ENCODE measurements at regions not wholly inside any gene's neighbourhood (a gene's known extent, or its start where the extent isn't known, plus 50 kb on each side); places are given as distances from the start of the nearest gene placed in this dataset.

DNA sequence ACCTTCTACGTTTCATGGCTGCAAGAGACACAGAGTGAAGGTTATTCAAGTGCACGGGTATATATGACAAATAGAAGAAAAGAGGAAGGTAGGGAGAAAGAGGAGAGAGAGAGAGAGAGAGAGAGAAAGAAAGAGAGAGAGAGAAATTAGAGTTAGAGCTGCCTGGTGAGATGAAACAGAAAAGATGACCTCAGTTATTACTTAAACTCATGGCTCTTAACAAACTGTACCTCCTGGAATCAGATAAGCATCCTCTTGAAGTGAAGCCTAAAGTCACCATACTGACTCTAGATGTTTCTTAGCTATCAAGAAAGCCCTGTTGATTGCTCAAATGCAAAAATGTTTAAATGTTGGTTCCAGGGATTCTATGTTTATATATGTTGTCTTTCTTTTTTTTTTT lies 597.7 kb upstream of the ZP4 start:
- Histone ChIP-seq H3K4me2 (ENCODE audit: low read depth, low read length) (no peak overlapping the region), H3K27me3 (ENCODE audit: control insufficient read depth in 1 of 2, insufficient read depth in 2 of 2, low read length in 2 of 2) (no peaks in the 10 kb centered on the region), H3K4me1 (ENCODE audit: insufficient read depth, low read length) (no peaks in the 10 kb centered on the region), H3K79me2 (ENCODE audit: insufficient read depth, low read length) (no peaks in the 10 kb centered on the region), H3K27ac (ENCODE audit: extremely low read length, insufficient read depth, low read length) (no peak overlapping the region), H4K20me1 (ENCODE audit: insufficient read depth, low read length) (no peaks in the 10 kb centered on the region), H3K36me3 (replicated peaks in 1 of 2; ENCODE audit: control insufficient read depth in 1 of 2, insufficient read depth in 2 of 2, low read length in 2 of 2) (no peaks in the 10 kb centered on the region), H3K9ac (ENCODE audit: insufficient read depth, low read depth, low read length) (no peak overlapping the region), H3K4me3 (replicated peaks in 1 of 3; ENCODE audit: insufficient read depth in 1 of 3, low read depth in 2 of 3, low read length in 3 of 3) (no peak overlapping the region), H2AFZ (ENCODE audit: low read length) (no peak overlapping the region), H3K9me3 (ENCODE audit: low read length) (peaks cover 91% of the 10 kb centered on the region)
- BruUV-seq (replicated peaks), result no TSS peak
- no peak for DNase-seq (ENCODE audit: low spot score)
- TF ChIP-seq ZNF776 (CRISPR knock-in tag; IDR thresholded peaks at IDR 0.05), result no peak
- no peak for TF ChIP-seq CEBPG (CRISPR knock-in tag; IDR thresholded peaks at IDR 0.05)
- no peak for TF ChIP-seq ZFP90 (CRISPR knock-in tag; IDR thresholded peaks at IDR 0.05; ENCODE audit: borderline replicate concordance)
- no peak for TF ChIP-seq PCBP1 (IDR thresholded peaks at IDR 0.05; ENCODE audit: borderline replicate concordance, low read depth, low read length)
- no peak for TF ChIP-seq ZSCAN25 (CRISPR knock-in tag; IDR thresholded peaks at IDR 0.05)
- no peak for TF ChIP-seq ZNF737 (CRISPR knock-in tag; IDR thresholded peaks at IDR 0.05; ENCODE audit: borderline replicate concordance)
- TF ChIP-seq ZNF33B (CRISPR knock-in tag; IDR thresholded peaks at IDR 0.05), result no peak
- TF ChIP-seq NR2C2 (CRISPR knock-in tag; IDR thresholded peaks at IDR 0.05; ENCODE audit: borderline replicate concordance), result no peak
- TF ChIP-seq ZC3H4 (CRISPR knock-in tag; IDR thresholded peaks at IDR 0.05; ENCODE audit: borderline replicate concordance), result no peak
- TF ChIP-seq SSRP1 (CRISPR knock-in tag; IDR thresholded peaks at IDR 0.05), result no peak
- TF ChIP-seq, protein P1, sequence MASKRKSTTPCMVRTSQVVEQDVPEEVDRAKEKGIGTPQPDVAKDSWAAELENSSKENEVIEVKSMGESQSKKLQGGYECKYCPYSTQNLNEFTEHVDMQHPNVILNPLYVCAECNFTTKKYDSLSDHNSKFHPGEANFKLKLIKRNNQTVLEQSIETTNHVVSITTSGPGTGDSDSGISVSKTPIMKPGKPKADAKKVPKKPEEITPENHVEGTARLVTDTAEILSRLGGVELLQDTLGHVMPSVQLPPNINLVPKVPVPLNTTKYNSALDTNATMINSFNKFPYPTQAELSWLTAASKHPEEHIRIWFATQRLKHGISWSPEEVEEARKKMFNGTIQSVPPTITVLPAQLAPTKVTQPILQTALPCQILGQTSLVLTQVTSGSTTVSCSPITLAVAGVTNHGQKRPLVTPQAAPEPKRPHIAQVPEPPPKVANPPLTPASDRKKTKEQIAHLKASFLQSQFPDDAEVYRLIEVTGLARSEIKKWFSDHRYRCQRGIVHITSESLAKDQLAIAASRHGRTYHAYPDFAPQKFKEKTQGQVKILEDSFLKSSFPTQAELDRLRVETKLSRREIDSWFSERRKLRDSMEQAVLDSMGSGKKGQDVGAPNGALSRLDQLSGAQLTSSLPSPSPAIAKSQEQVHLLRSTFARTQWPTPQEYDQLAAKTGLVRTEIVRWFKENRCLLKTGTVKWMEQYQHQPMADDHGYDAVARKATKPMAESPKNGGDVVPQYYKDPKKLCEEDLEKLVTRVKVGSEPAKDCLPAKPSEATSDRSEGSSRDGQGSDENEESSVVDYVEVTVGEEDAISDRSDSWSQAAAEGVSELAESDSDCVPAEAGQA (IDR thresholded peaks at IDR 0.05; ENCODE audit: low read depth), result no peak
- TF ChIP-seq, protein P1 (CRISPR knock-in tag; IDR thresholded peaks at IDR 0.05; ENCODE audit: borderline replicate concordance), result no peak
- no peak for TF ChIP-seq HES4 (CRISPR knock-in tag; IDR thresholded peaks at IDR 0.05; ENCODE audit: borderline replicate concordance)
- TF ChIP-seq MIER2 (CRISPR knock-in tag; IDR thresholded peaks at IDR 0.05), result no peak
- TF ChIP-seq MIXL1 (CRISPR knock-in tag; IDR thresholded peaks at IDR 0.05), result no peak
- no peak for TF ChIP-seq CAMTA2 (CRISPR knock-in tag; IDR thresholded peaks at IDR 0.05; ENCODE audit: borderline replicate concordance)
- no peak for TF ChIP-seq ZMYM4 (CRISPR knock-in tag; IDR thresholded peaks at IDR 0.05)
- no peak for TF ChIP-seq HHEX (CRISPR knock-in tag; IDR thresholded peaks at IDR 0.05)
- no peak for TF ChIP-seq ELF4 (CRISPR knock-in tag; IDR thresholded peaks at IDR 0.05; ENCODE audit: borderline replicate concordance)
- TF ChIP-seq ATF6 (CRISPR knock-in tag; conservative IDR thresholded peaks at IDR 0.05), result no peak
- intact Hi-C loops (cut with micrococcal nuclease; ENCODE audit: unreplicated experiment), result no loop called here
- CTCF ChIA-PET (ENCODE audit: low intra/inter-chr PET ratio, low total read pairs), result no interaction called here
- in situ Hi-C loops (cut with HindIII; ENCODE audit: extremely low pct_ligation_motif_present, low pct_unique_long_range_greater_than_20kb), result no loop called here
- POLR2A ChIA-PET, result no interaction called here
- ATAC-seq, result no peak
- 3% methylated on average over 2 of the region's 2 CpGs for WGBS (ENCODE audit: low lambda C conversion rate)
- FAIRE-seq, result no peak
